H1 (cell line): ENCODE measurements at regions not wholly inside any gene's neighbourhood (a gene's known extent, or its start where the extent isn't known, plus 50 kb on each side); places are given as distances from the start of the nearest gene placed in this dataset.

Experiments used
- CTCF ChIA-PET: fragments of 300-600 bp; sonication (Branson Sonifier 250); formaldehyde crosslinking; loops from one replicate; lab custom pipeline; 2021; ENCODE audit not compliant: partially characterized antibody; lab: Charles Lee
- POLR2A ChIA-PET: fragments of 300-600 bp; sonication (Branson Sonifier 250); formaldehyde crosslinking; loops from one replicate; lab custom pipeline; 2021; ENCODE audit warnings: inconsistent platforms; ENCODE audit not compliant: partially characterized antibody; lab: Charles Lee
- DNase-seq, 2 experiments: peaks; one replicate each; pipeline versions ENCODE4 v3.0.0 to v3.0.0-alpha.2; 2010 to 2022; ENCODE audit warnings: low spot score in 2 of 2, low read depth in 1 of 2, mixed read lengths in 1 of 2
- FAIRE-seq: peaks from 2 replicates; lab custom pipeline; 2011; peaks lifted over from hg19 to GRCh38; lab: Jason Lieb, UNC
- H2AFZ ChIP-seq: 2 replicates; pipeline ENCODE4 v1.8.1; 2012; ENCODE audit warnings: low read length, inconsistent platforms
- H2AK5ac ChIP-seq: 2 replicates; pipeline ENCODE4 v1.6.1; 2013; ENCODE audit warnings: low read depth, low read length
- H2BK120ac ChIP-seq: replicated peaks from 2 replicates; pipeline ENCODE3; 2013; ENCODE audit warnings: low read depth, low read length, inconsistent platforms
- H2BK12ac ChIP-seq: 2 replicates; pipeline ENCODE4 v1.6.1; 2013; ENCODE audit warnings: low read depth, low read length
- H2BK15ac ChIP-seq: 2 replicates; pipeline ENCODE4 v1.6.1; 2013; ENCODE audit warnings: low read length
- H2BK20ac ChIP-seq: 2 replicates; pipeline ENCODE4 v1.6.1; 2013; ENCODE audit warnings: low read length
- H2BK5ac ChIP-seq: 2 replicates; pipeline ENCODE4 v1.6.1; 2013; ENCODE audit warnings: low read depth, low read length
- H3K14ac ChIP-seq: 2 replicates; pipeline ENCODE4 v1.6.1; 2013; ENCODE audit warnings: inconsistent platforms; ENCODE audit not compliant: insufficient read length
- H3K18ac ChIP-seq: 2 replicates; pipeline ENCODE4 v1.6.1; 2013; ENCODE audit warnings: low read length; ENCODE audit errors: extremely low read depth
- H3K23ac ChIP-seq: 2 replicates; pipeline ENCODE4 v1.6.1; 2013; ENCODE audit warnings: inconsistent platforms; ENCODE audit not compliant: insufficient read length
- H3K23me2 ChIP-seq: 2 replicates; pipeline ENCODE4 v1.6.1; 2013; ENCODE audit warnings: low read depth, low read length
- H3K27ac ChIP-seq: 2 replicates; pipeline ENCODE4 v1.6.1; 2011; ENCODE audit warnings: low read depth, low read length, inconsistent platforms
- H3K27me3 ChIP-seq, 4 experiments: replicated peaks in 1 of 4; 1 replicate in 1 of 4; 2 replicates in 3 of 4; pipeline versions ENCODE4 v1.6.1 to v1.8.1; 2011 to 2013; ENCODE audit warnings: low read length in 3 of 4, mild to moderate bottlenecking in 3 of 4, inconsistent platforms in 2 of 4, mixed read lengths in 2 of 4, moderate library complexity in 1 of 4; ENCODE audit not compliant: control insufficient read depth in 3 of 4, insufficient read depth in 3 of 4; ENCODE audit errors: extremely low read depth in 1 of 4
- H3K36me3 ChIP-seq, 4 experiments: 2 replicates each; pipeline versions ENCODE4 v1.6.1 to v1.8.1; 2011 to 2013; ENCODE audit warnings: mild to moderate bottlenecking in 4 of 4, low read length in 3 of 4, moderate library complexity in 2 of 4, control low read depth in 1 of 4, inconsistent platforms in 1 of 4; ENCODE audit not compliant: insufficient read depth in 4 of 4, control insufficient read depth in 2 of 4
- H3K4ac ChIP-seq: replicated peaks from 2 replicates; pipeline ENCODE3; 2013; ENCODE audit warnings: low read length, low read depth, mixed read lengths, inconsistent platforms; ENCODE audit not compliant: insufficient read length
- H3K4me1 ChIP-seq, 4 experiments: replicated peaks in 1 of 4; 1 replicate in 1 of 4; 2 replicates in 3 of 4; pipeline versions ENCODE4 v1.6.1 to v1.8.1; 2011 to 2013; ENCODE audit warnings: low read length in 3 of 4, inconsistent platforms in 2 of 4, mixed read lengths in 1 of 4; ENCODE audit not compliant: insufficient read depth in 4 of 4, control insufficient read depth in 3 of 4
- H3K4me2 ChIP-seq, 2 experiments: 2 replicates each; pipeline versions ENCODE4 v1.6.1 to v1.8.1; 2011 to 2013; ENCODE audit warnings: low read depth in 2 of 2, low read length in 2 of 2, control low read depth in 1 of 2, inconsistent platforms in 1 of 2, mild to moderate bottlenecking in 1 of 2; ENCODE audit not compliant: insufficient read depth in 1 of 2
- H3K4me3 ChIP-seq, 4 experiments: fragments of 200-600, 300-600 bp in 1 of 4; sonication (generic), shearing (Covaris generic), sonication (Bioruptor Twin) in 1 of 4; 2 replicates each; pipeline versions ENCODE4 v1.5.1 to v1.8.1; 2011 to 2016; ENCODE audit warnings: low read length in 4 of 4, low read depth in 3 of 4, control low read depth in 2 of 4, inconsistent platforms in 2 of 4, mild to moderate bottlenecking in 2 of 4, mixed read lengths in 1 of 4, moderate library complexity in 1 of 4; ENCODE audit not compliant: insufficient read depth in 2 of 4; ENCODE audit errors: extremely low read depth in 1 of 4
- H3K56ac ChIP-seq: replicated peaks from 2 replicates; pipeline ENCODE3; 2013; ENCODE audit warnings: low read depth, mild to moderate bottlenecking, mixed read lengths, low read length, inconsistent platforms; ENCODE audit not compliant: insufficient read length
- H3K79me1 ChIP-seq: 2 replicates; pipeline ENCODE4 v1.6.1; 2013; ENCODE audit warnings: low read depth, low read length, control low read depth
- H3K79me2 ChIP-seq, 2 experiments: 2 replicates each; pipeline versions ENCODE4 v1.6.1 to v1.8.1; 2012 to 2013; ENCODE audit warnings: low read length in 2 of 2, mild to moderate bottlenecking in 2 of 2, inconsistent platforms in 1 of 2; ENCODE audit not compliant: insufficient read depth in 2 of 2, control insufficient read depth in 1 of 2
- H3K9ac ChIP-seq, 4 experiments: replicated peaks in 1 of 4; 1 replicate in 1 of 4; 2 replicates in 3 of 4; pipeline versions ENCODE4 v1.6.1 to v1.8.1; 2011 to 2013; ENCODE audit warnings: low read depth in 3 of 4, low read length in 3 of 4, control low read depth in 2 of 4, mild to moderate bottlenecking in 2 of 4, moderate library complexity in 2 of 4, inconsistent platforms in 1 of 4; ENCODE audit errors: extremely low read depth in 1 of 4
- H3K9me3 ChIP-seq, 2 experiments: 2 replicates each; pipeline versions ENCODE4 v1.6.1 to v1.8.1; 2012 to 2013; ENCODE audit warnings: mild to moderate bottlenecking in 2 of 2, moderate library complexity in 2 of 2, control low read depth in 1 of 2, inconsistent platforms in 1 of 2, low read depth in 1 of 2, low read length in 1 of 2, mixed read lengths in 1 of 2; ENCODE audit not compliant: insufficient read depth in 2 of 2
- H4K20me1 ChIP-seq, 2 experiments: replicated peaks in 1 of 2; 2 replicates each; pipeline versions ENCODE3 to v1.8.1; 2011 to 2013; ENCODE audit warnings: inconsistent platforms in 2 of 2, low read length in 2 of 2, mild to moderate bottlenecking in 1 of 2; ENCODE audit not compliant: insufficient read depth in 2 of 2, control insufficient read depth in 1 of 2
- H4K5ac ChIP-seq: 2 replicates; pipeline ENCODE4 v1.6.1; 2013; ENCODE audit warnings: low read length, low read depth, mixed read lengths, inconsistent platforms; ENCODE audit not compliant: insufficient read length
- H4K8ac ChIP-seq: 2 replicates; pipeline ENCODE4 v1.8.0; 2013; ENCODE audit warnings: mild to moderate bottlenecking, moderate library complexity, low read length, inconsistent platforms; ENCODE audit not compliant: insufficient read depth; ENCODE audit errors: extremely low read depth
- H4K91ac ChIP-seq: replicated peaks from 2 replicates; pipeline ENCODE3; 2013; ENCODE audit warnings: low read length, mixed read lengths, inconsistent platforms; ENCODE audit not compliant: insufficient read length
- BACH1 ChIP-seq: IDR thresholded peaks from 2 replicates; pipeline ENCODE4 v1.6.1; 2012; ENCODE audit warnings: low read length, improper control_type of control experiment
- GABPA ChIP-seq: IDR thresholded peaks from 2 replicates; pipeline ENCODE4 v1.6.1; 2011; ENCODE audit warnings: mild to moderate bottlenecking, low read length, moderate library complexity, borderline replicate concordance; ENCODE audit not compliant: insufficient read depth
- MAFK ChIP-seq: IDR thresholded peaks from 2 replicates; pipeline ENCODE4 v1.6.1; 2012; ENCODE audit warnings: low read depth, mild to moderate bottlenecking, improper control_type of control experiment, low read length
- PHF8 ChIP-seq: fragments of 200-600 bp; sonication (generic); conservative IDR thresholded peaks from 2 replicates; pipeline ENCODE4 v1.7.1; 2012; ENCODE audit warnings: low read depth, mild to moderate bottlenecking, inconsistent platforms, low read length, moderate library complexity
- POU5F1 ChIP-seq: IDR thresholded peaks from 2 replicates; pipeline ENCODE4 v1.6.1; 2011; ENCODE audit warnings: low read depth, mild to moderate bottlenecking, low read length, moderate library complexity
- RFX5 ChIP-seq: IDR thresholded peaks from 2 replicates; pipeline ENCODE4 v1.6.1; 2011; ENCODE audit warnings: low read depth, low read length, improper control_type of control experiment, borderline replicate concordance
- RXRA ChIP-seq: IDR thresholded peaks from 2 replicates; pipeline ENCODE4 v1.6.1; 2011; ENCODE audit warnings: low read depth, mild to moderate bottlenecking, low read length, moderate library complexity; ENCODE audit not compliant: insufficient read depth
- SIX5 ChIP-seq: IDR thresholded peaks from 2 replicates; pipeline ENCODE4 v1.6.1; 2011; ENCODE audit warnings: mild to moderate bottlenecking, low read depth, low read length
- SP1 ChIP-seq: IDR thresholded peaks from 2 replicates; pipeline ENCODE4 v1.6.1; 2011; ENCODE audit warnings: low read depth, low read length
- TAF7 ChIP-seq: optimal IDR thresholded peaks from 2 replicates; pipeline ENCODE3; 2011; ENCODE audit warnings: low read depth, mild to moderate bottlenecking, inconsistent platforms, low read length, moderate library complexity, borderline replicate concordance
- TCF12 ChIP-seq: IDR thresholded peaks from 2 replicates; pipeline ENCODE4 v1.6.1; 2011; ENCODE audit warnings: low read depth, mild to moderate bottlenecking, low read length
- WGBS, 2 experiments: shearing (Covaris generic) in 1 of 2; methylation state at CpG; one replicate each; pipeline versions ENCODE4 v1.1.6 to v1.1.7; 2013 to 2015; ENCODE audit warnings: low lambda C conversion rate in 2 of 2, mixed read lengths in 2 of 2, inconsistent platforms in 1 of 2, low coverage in 1 of 2, missing lambda C conversion rate in 1 of 2; ENCODE audit not compliant: insufficient replicate concordance in 2 of 2, insufficient coverage in 1 of 2, insufficient read length in 1 of 2; ENCODE audit errors: extremely low coverage in 1 of 2, missing lambda C conversion rate in 1 of 2; 5-methylcytosine and 5-hydroxymethylcytosine counted together
- TF ChIP-seq, protein P1 (sequence below): IDR thresholded peaks from 2 replicates; pipeline ENCODE4 v1.6.1; 2012; ENCODE audit warnings: inconsistent platforms

DNA sequence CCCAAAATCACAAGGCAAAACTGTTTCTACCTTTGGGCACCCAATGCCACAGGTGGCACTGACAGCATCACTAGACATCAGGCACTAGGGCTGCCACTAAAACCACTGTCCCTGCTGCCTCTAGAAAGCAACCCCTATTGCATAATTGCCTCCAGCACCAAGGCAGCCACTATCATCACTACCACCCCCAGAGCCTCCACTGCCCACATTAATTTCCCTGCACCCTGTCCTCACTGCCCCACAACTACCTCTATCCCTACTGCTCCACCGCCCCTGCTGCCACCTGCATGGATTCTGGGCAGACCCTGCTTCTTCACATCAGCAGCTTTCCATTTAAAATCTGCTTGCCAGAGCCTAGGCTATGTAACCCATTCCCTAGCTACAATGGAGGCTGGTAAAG is 68.6 kb upstream of the CACHD1 start:
- Histone ChIP-seq H3K18ac (no peak overlapping the region), H4K5ac (no peak overlapping the region), H3K23me2 (no peaks in the 10 kb centered on the region), H3K4me3 (no peak overlapping the region), H2AK5ac (no peak overlapping the region), H3K36me3 (no peaks in the 10 kb centered on the region), H2BK12ac (no peak overlapping the region), H4K8ac (no peak overlapping the region), H3K14ac (no peak overlapping the region), H3K9me3 (no peaks in the 10 kb centered on the region), H3K23ac (no peak overlapping the region), H3K4me2 (no peak overlapping the region), H2AFZ (no peak overlapping the region), H3K4ac (no peak overlapping the region), H3K56ac (no peak overlapping the region), H3K79me2 (no peaks in the 10 kb centered on the region), H2BK120ac (no peak overlapping the region), H4K20me1 (no peaks in the 10 kb centered on the region), H3K79me1 (no peaks in the 10 kb centered on the region), H3K4me1 (no peaks in the 10 kb centered on the region), H3K27me3 (no peaks in the 10 kb centered on the region), H2BK20ac (no peak overlapping the region), H3K9ac (no peak overlapping the region), H2BK5ac (no peak overlapping the region), H4K91ac (no peak overlapping the region), H2BK15ac (no peak overlapping the region), H3K27ac (no peak overlapping the region)
- ChIA-PET POLR2A (no interaction called here), CTCF (no interaction called here)
- no peak for FAIRE-seq
- DNase-seq = no peak
- WGBS, 2 experiments = 82% methylated on average over 1 of the region's 1 CpG; no CpG with 5 or more reads in 1 of the 2 experiments
- TF ChIP-seq POU5F1 (no peak), RFX5 (no peak), PHF8 (no peak), RXRA (no peak), BACH1 (no peak), TCF12 (no peak), SIX5 (no peak), SP1 (no peak), GABPA (no peak), TAF7 (no peak), MAFK (no peak)
- TF ChIP-seq, protein P1, sequence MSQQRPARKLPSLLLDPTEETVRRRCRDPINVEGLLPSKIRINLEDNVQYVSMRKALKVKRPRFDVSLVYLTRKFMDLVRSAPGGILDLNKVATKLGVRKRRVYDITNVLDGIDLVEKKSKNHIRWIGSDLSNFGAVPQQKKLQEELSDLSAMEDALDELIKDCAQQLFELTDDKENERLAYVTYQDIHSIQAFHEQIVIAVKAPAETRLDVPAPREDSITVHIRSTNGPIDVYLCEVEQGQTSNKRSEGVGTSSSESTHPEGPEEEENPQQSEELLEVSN = no peak
